A549 (cell line): ENCODE measurements at regions not wholly inside any gene's neighbourhood (a gene's known extent, or its start where the extent isn't known, plus 50 kb on each side); places are given as distances from the start of the nearest gene placed in this dataset.

ENCODE experiments used
- ATAC-seq, 2 experiments: fragments of 200-7000 bp in 1 of 2; fragments of >200 bp in 1 of 2; cut with Nextera tagmentation in 1 of 2; cut with Tn5 transposase in 1 of 2; 3 replicates each; pipeline versions ENCODE4 v1.8.0 to v1.9.1; 2018 to 2020; ENCODE audit warnings: mild to moderate bottlenecking in 1 of 2, moderate library complexity in 1 of 2
- CTCF ChIA-PET: fragments of 300-600 bp; sonication (Branson Sonifier 250); formaldehyde crosslinking; extraction: SDS; loops from one replicate; lab custom pipeline; 2021; ENCODE audit warnings: antibody characterized with exemption, inconsistent platforms; lab: Yijun Ruan, JAX
- POLR2A ChIA-PET: fragments of 350-600 bp; formaldehyde crosslinking; extraction: SDS; loops from one replicate; lab custom pipeline; 2021; ENCODE audit warnings: antibody characterized with exemption, inconsistent platforms; lab: Yijun Ruan, JAX
- DNase-seq, 2 experiments: peaks; one replicate each; pipeline versions ENCODE4 v3.0.0 to v3.0.0-alpha.2; 2011 to 2016; ENCODE audit warnings: low read depth in 1 of 2, low spot score in 1 of 2
- FAIRE-seq: peaks from 2 replicates; lab custom pipeline; 2011; peaks lifted over from hg19 to GRCh38; lab: Jason Lieb, UNC
- H3K27ac ChIP-seq, 2 experiments: fragments of >200 bp; sonication (Bioruptor Twin); formaldehyde crosslinking; 3 replicates each; pipeline ENCODE4 v1.5.1; 2016 to 2017
- H3K4me1 ChIP-seq: fragments of >200 bp; sonication (Bioruptor Twin); formaldehyde crosslinking; 3 replicates; pipeline ENCODE4 v1.6.1; 2016
- H3K4me2 ChIP-seq: fragments of >200 bp; sonication (Bioruptor Twin); formaldehyde crosslinking; 3 replicates; pipeline ENCODE4 v1.6.1; 2016
- H3K4me3 ChIP-seq: fragments of >200 bp; sonication (Bioruptor Twin); formaldehyde crosslinking; 3 replicates; pipeline ENCODE4 v1.5.1; 2016
- H3K9me3 ChIP-seq: fragments of >200 bp; sonication (Bioruptor Twin); formaldehyde crosslinking; 3 replicates; pipeline ENCODE4 v1.6.1; 2016
- BHLHE40 ChIP-seq: IDR thresholded peaks from 2 replicates; pipeline ENCODE4 v1.6.1; 2012; ENCODE audit warnings: low read depth, low read length, inconsistent platforms
- CBX2 ChIP-seq: fragments of 200-600 bp; sonication (generic); IDR thresholded peaks from 2 replicates; pipeline ENCODE4 v1.6.1; 2016; ENCODE audit warnings: low read depth, mild to moderate bottlenecking, borderline replicate concordance
- CBX8 ChIP-seq: fragments of 200-600 bp; sonication (generic); IDR thresholded peaks from 2 replicates; pipeline ENCODE4 v1.6.1; 2016
- FOSL2 ChIP-seq, 2 experiments: fragments of 450-650 bp in 1 of 2; fragments of >200 bp in 1 of 2; sonication (Bioruptor Twin) in 1 of 2; formaldehyde crosslinking; IDR thresholded peaks; 2 replicates each; pipeline versions ENCODE4 v1.5.0 to v1.6.1; 2016 to 2020; ENCODE audit warnings: mild to moderate bottlenecking in 1 of 2, moderate library complexity in 1 of 2
- FOXS1 ChIP-seq: fragments of 250-450 bp; sonication (Bioruptor Pico); IDR thresholded peaks from 2 replicates; pipeline ENCODE4 v1.5.0; 2020; ENCODE audit warnings: mild to moderate bottlenecking, moderate library complexity
- HDAC2 ChIP-seq: fragments of 200-600 bp; sonication (generic); IDR thresholded peaks from 2 replicates; pipeline ENCODE4 v1.6.1; 2016
- HEYL ChIP-seq: fragments of 250-450 bp; sonication (Bioruptor Pico); IDR thresholded peaks from 2 replicates; pipeline ENCODE4 v1.8.0; 2021; ENCODE audit warnings: mild to moderate bottlenecking, moderate library complexity
- HOXA7 ChIP-seq: fragments of 250-450 bp; sonication (Bioruptor Pico); IDR thresholded peaks from 2 replicates; pipeline ENCODE4 v1.5.0; 2020; ENCODE audit warnings: mild to moderate bottlenecking, moderate library complexity
- HOXB13 ChIP-seq: fragments of 250-450 bp; sonication (Bioruptor Pico); IDR thresholded peaks from 2 replicates; pipeline ENCODE4 v1.5.0; 2020; ENCODE audit warnings: low read depth, mild to moderate bottlenecking, moderate library complexity
- JUN ChIP-seq, 2 experiments: fragments of >200 bp; sonication (Bioruptor Twin); formaldehyde crosslinking; IDR thresholded peaks; 2 replicates in 1 of 2; 3 replicates in 1 of 2; pipeline ENCODE4 v1.6.1; 2016 to 2017
- JUNB ChIP-seq: fragments of >200 bp; sonication (Bioruptor Twin); formaldehyde crosslinking; IDR thresholded peaks from 2 replicates; pipeline ENCODE4 v1.6.1; 2016
- KDM1A ChIP-seq: fragments of 200-600 bp; sonication (generic); IDR thresholded peaks from 2 replicates; pipeline ENCODE4 v1.6.1; 2016; ENCODE audit warnings: low read depth, mild to moderate bottlenecking
- MAFK ChIP-seq: fragments of 450-650 bp; IDR thresholded peaks from 2 replicates; pipeline ENCODE4 v1.6.1; 2014; ENCODE audit not compliant: partially characterized antibody
- MAZ ChIP-seq: fragments of 150-350 bp; IDR thresholded peaks from 2 replicates; pipeline ENCODE4 v1.6.1; 2014; ENCODE audit warnings: antibody characterized with exemption, low read depth, low read length, borderline replicate concordance
- MYC ChIP-seq: IDR thresholded peaks from 2 replicates; pipeline ENCODE4 v1.6.1; 2012; ENCODE audit warnings: mild to moderate bottlenecking, inconsistent platforms, low read length, improper control_type of control experiment, borderline replicate concordance
- NFE2L2 ChIP-seq: fragments of 150-350 bp; conservative IDR thresholded peaks from 2 replicates; pipeline ENCODE4 v1.6.1; 2014; ENCODE audit warnings: low read length
- NPAS2 ChIP-seq: fragments of 250-450 bp; sonication (Bioruptor Pico); IDR thresholded peaks from 2 replicates; pipeline ENCODE4 v1.8.0; 2022; ENCODE audit warnings: mild to moderate bottlenecking, moderate library complexity, borderline replicate concordance
- POLR2A ChIP-seq: IDR thresholded peaks from 2 replicates; pipeline ENCODE4 v1.6.1; 2012; ENCODE audit warnings: mild to moderate bottlenecking, low read length
- TFCP2L1 ChIP-seq: fragments of 250-450 bp; sonication (Bioruptor Pico); IDR thresholded peaks from 2 replicates; pipeline ENCODE4 v1.5.0; 2021; ENCODE audit warnings: mild to moderate bottlenecking
- ZNF302 ChIP-seq: fragments of 250-450 bp; sonication (Bioruptor Pico); IDR thresholded peaks from 2 replicates; pipeline ENCODE4 v1.9.0; 2021; ENCODE audit warnings: inconsistent platforms, mild to moderate bottlenecking, moderate library complexity
- WGBS: methylation state at CpG from one replicate; pipeline ENCODE4 v1.1.6; 2017; ENCODE audit errors: missing lambda C conversion rate; 5-methylcytosine and 5-hydroxymethylcytosine counted together
- TF ChIP-seq, protein P1 (sequence below): IDR thresholded peaks from 2 replicates; pipeline ENCODE4 v1.6.1; 2012; ENCODE audit warnings: low read depth, borderline replicate concordance
- TF ChIP-seq, protein P2 (sequence below): IDR thresholded peaks from 2 replicates; pipeline ENCODE4 v1.6.1; 2012
- TF ChIP-seq, protein P3 (sequence below): fragments of >200 bp; sonication (Bioruptor Twin); formaldehyde crosslinking; IDR thresholded peaks from 3 replicates; pipeline ENCODE4 v1.5.1; 2016
- TF ChIP-seq, protein P4 (sequence below): fragments of 200-600 bp; sonication (generic); IDR thresholded peaks from 2 replicates; pipeline ENCODE4 v1.6.1; 2016; ENCODE audit warnings: antibody characterized with exemption, mild to moderate bottlenecking, moderate library complexity

DNA sequence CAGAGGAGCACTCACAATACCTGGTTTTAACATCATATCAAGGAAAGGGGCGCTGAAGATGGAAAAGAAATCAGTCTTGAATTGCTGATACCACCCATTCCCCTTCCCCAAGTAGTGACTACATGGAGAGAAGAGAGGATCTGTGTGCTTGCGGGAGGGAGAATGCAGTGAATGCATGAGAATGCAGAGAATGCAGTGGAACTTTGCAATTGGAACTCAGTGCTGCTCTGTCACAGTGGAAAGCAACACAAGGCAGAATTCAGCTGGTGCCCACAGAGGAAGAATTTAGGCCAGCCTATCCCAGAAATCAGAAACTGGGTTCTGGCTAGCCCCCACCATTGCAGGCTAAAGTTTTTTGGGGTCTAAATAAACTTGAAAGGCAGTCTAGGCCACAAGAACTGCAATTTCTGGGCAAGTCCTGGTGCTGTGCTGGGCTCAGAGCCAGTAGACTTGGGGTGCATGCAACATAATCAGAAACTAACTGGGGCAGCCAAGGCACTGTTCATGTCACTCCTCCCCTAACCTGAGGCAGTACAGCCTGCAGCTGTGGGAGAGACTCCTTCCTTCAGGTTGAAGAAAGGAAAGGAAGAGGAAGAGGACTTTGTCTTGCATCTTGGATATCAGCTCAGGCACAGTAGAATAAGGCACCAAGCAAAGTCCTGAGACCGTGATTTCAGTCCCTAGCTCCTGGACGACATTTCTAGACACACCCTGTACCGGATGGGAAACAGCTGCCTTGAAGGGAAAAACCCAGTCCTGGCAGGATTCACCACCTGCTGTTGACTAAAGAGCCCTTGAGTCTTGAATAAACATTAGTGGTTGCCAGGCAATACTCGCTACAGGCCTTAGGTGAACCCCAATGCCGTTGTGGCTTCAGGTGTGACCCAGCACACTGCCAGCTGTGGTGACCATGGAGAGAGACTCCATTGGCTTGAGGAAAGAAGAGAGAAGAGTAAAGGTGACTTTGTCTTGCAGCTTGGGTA is 329.3 kb downstream of the TBL1XR1 start (continued):
- TF ChIP-seq, protein P1, sequence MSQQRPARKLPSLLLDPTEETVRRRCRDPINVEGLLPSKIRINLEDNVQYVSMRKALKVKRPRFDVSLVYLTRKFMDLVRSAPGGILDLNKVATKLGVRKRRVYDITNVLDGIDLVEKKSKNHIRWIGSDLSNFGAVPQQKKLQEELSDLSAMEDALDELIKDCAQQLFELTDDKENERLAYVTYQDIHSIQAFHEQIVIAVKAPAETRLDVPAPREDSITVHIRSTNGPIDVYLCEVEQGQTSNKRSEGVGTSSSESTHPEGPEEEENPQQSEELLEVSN, result no peak
- no peak for TF ChIP-seq HDAC2
- TF ChIP-seq KDM1A, result no peak
- no peak for TF ChIP-seq CBX2
- TF ChIP-seq CBX8, result no peak
- no peak for TF ChIP-seq JUN (IDR thresholded peaks at IDR 0.05)
- TF ChIP-seq POLR2A, result no peak

DNA sequence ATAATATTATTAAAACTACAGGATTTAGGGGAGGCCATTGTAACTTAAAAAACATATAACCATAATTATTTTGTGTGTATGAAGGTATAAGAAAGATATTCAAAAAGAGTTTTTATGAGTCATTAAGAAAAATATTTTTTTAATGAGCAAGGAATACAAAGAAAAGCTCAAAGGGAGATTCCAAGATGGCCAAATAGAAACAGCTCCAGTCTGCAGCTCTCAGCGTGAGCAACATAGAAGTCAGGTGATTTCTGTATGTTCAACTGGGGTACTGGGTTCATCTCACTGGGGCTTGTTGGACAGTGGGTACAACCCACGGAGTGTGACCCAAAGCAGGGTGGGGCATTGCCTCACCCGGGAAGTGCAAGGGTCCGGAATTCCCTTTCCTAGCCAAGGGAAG is 336.1 kb downstream of the TBL1XR1 start:
- Histone ChIP-seq H3K4me1 (no peaks in the 10 kb centered on the region), H3K4me2 (no peak overlapping the region), H3K4me3 (no peak overlapping the region), H3K9me3 (no peaks in the 10 kb centered on the region), H3K27ac (no peak overlapping the region)
- 30% methylated on average over 4 of the region's 4 CpGs for WGBS
- no peak for DNase-seq
- FAIRE-seq, result no peak
- CTCF ChIA-PET, result no interaction called here
- TF ChIP-seq, protein P2, sequence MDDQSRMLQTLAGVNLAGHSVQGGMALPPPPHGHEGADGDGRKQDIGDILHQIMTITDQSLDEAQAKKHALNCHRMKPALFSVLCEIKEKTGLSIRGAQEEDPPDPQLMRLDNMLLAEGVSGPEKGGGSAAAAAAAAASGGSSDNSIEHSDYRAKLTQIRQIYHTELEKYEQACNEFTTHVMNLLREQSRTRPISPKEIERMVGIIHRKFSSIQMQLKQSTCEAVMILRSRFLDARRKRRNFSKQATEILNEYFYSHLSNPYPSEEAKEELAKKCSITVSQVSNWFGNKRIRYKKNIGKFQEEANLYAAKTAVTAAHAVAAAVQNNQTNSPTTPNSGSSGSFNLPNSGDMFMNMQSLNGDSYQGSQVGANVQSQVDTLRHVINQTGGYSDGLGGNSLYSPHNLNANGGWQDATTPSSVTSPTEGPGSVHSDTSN, result no peak
- TF ChIP-seq MAFK, result no peak
- TF ChIP-seq NFE2L2, result no peak
- TF ChIP-seq, protein P3, sequence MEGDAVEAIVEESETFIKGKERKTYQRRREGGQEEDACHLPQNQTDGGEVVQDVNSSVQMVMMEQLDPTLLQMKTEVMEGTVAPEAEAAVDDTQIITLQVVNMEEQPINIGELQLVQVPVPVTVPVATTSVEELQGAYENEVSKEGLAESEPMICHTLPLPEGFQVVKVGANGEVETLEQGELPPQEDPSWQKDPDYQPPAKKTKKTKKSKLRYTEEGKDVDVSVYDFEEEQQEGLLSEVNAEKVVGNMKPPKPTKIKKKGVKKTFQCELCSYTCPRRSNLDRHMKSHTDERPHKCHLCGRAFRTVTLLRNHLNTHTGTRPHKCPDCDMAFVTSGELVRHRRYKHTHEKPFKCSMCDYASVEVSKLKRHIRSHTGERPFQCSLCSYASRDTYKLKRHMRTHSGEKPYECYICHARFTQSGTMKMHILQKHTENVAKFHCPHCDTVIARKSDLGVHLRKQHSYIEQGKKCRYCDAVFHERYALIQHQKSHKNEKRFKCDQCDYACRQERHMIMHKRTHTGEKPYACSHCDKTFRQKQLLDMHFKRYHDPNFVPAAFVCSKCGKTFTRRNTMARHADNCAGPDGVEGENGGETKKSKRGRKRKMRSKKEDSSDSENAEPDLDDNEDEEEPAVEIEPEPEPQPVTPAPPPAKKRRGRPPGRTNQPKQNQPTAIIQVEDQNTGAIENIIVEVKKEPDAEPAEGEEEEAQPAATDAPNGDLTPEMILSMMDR, result no peak
- TF ChIP-seq FOXS1, result no peak
- TF ChIP-seq JUNB, result no peak
- no peak for TF ChIP-seq FOSL2 (IDR thresholded peaks at IDR 0.05)
- no peak for TF ChIP-seq FOSL2 (CRISPR knock-in tag; IDR thresholded peaks at IDR 0.05)
- no peak for TF ChIP-seq MYC
- TF ChIP-seq HEYL (CRISPR knock-in tag), result no peak
- TF ChIP-seq TFCP2L1 (CRISPR knock-in tag), result no peak
- TF ChIP-seq HOXA7, result no peak
- no peak for TF ChIP-seq MAZ
- TF ChIP-seq BHLHE40, result no peak
- TF ChIP-seq, protein P4, sequence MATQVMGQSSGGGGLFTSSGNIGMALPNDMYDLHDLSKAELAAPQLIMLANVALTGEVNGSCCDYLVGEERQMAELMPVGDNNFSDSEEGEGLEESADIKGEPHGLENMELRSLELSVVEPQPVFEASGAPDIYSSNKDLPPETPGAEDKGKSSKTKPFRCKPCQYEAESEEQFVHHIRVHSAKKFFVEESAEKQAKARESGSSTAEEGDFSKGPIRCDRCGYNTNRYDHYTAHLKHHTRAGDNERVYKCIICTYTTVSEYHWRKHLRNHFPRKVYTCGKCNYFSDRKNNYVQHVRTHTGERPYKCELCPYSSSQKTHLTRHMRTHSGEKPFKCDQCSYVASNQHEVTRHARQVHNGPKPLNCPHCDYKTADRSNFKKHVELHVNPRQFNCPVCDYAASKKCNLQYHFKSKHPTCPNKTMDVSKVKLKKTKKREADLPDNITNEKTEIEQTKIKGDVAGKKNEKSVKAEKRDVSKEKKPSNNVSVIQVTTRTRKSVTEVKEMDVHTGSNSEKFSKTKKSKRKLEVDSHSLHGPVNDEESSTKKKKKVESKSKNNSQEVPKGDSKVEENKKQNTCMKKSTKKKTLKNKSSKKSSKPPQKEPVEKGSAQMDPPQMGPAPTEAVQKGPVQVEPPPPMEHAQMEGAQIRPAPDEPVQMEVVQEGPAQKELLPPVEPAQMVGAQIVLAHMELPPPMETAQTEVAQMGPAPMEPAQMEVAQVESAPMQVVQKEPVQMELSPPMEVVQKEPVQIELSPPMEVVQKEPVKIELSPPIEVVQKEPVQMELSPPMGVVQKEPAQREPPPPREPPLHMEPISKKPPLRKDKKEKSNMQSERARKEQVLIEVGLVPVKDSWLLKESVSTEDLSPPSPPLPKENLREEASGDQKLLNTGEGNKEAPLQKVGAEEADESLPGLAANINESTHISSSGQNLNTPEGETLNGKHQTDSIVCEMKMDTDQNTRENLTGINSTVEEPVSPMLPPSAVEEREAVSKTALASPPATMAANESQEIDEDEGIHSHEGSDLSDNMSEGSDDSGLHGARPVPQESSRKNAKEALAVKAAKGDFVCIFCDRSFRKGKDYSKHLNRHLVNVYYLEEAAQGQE, result no peak
- TF ChIP-seq HOXB13 (CRISPR knock-in tag), result no peak
- no peak for TF ChIP-seq ZNF302 (CRISPR knock-in tag)
- TF ChIP-seq NPAS2 (CRISPR knock-in tag), result no peak
- POLR2A ChIA-PET, result no interaction called here
- no peak for ATAC-seq
